GM20431 (cell line): ENCODE measurements at regions not wholly inside any gene's neighbourhood (a gene's known extent, or its start where the extent isn't known, plus 50 kb on each side); places are given as distances from the start of the nearest gene placed in this dataset.

Experiments used
- in situ Hi-C: fragments of 300-500 bp; cut with MseI, MboI; formaldehyde crosslinking; loops from one replicate; pipeline ENCODE4 v1.15.0; 2020; ENCODE audit warnings: low sequenced_read_pairs; ENCODE audit not compliant: unreplicated experiment

DNA sequence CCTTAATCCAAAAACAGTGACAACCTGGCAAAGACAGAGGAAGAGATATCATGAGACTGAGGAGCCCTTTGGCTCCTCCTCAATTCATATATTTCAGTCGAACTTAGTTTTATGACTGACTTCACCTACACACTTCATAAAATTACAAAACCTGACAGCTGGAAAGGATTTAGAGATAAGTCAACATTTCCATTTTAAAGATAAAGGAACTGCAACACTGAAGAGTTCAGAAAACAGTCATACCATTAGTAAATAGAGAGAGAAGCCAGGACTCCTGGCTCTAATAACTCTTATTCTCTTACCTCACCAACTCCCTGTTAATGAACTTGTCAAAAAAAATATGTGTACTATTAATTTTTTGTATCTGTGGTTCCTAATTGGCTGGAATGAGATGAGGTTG, 141.0 kb upstream of the COL1A2 start:
- in situ Hi-C loops = no loop called here

GRCh38 chr7:94258418-94259300, 136.0 kb upstream of the COL1A2 start:
- in situ Hi-C loops = no loop called here

DNA sequence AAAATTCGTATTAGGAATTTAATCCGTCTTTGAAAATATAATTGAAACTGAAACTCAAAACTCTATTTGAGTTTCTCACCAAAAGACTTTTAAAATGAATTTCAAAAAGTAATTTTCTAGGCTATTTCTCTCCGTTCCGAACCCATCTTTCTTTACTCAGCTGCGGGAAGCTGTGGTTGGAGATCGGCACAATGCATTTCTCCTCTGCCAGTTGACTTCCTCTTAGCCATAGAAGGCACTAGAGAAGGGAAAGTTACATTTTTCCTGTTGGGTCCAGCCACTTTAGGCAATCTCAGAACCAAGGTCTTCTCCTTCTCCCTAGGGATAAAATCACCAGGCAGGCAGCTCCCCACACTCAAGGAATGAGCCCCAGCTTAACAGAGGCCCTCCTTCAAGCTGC, 133.6 kb upstream of the COL1A2 start:
- in situ Hi-C loops = no loop called here

- in situ Hi-C loops = no loop called here
These were observed 129.9 kb upstream of the COL1A2 start for GRCh38 chr7:94264756-94265155.

- in situ Hi-C loops = no loop called here
These were observed 129.2 kb upstream of the COL1A2 start for GRCh38 chr7:94265456-94265855.

- in situ Hi-C loops = no loop called here
These were observed 128.5 kb upstream of the COL1A2 start for GRCh38 chr7:94266238-94266644.

GRCh38 chr7:94270772-94271171, 123.9 kb upstream of the COL1A2 start:
- in situ Hi-C loops = no loop called here

DNA sequence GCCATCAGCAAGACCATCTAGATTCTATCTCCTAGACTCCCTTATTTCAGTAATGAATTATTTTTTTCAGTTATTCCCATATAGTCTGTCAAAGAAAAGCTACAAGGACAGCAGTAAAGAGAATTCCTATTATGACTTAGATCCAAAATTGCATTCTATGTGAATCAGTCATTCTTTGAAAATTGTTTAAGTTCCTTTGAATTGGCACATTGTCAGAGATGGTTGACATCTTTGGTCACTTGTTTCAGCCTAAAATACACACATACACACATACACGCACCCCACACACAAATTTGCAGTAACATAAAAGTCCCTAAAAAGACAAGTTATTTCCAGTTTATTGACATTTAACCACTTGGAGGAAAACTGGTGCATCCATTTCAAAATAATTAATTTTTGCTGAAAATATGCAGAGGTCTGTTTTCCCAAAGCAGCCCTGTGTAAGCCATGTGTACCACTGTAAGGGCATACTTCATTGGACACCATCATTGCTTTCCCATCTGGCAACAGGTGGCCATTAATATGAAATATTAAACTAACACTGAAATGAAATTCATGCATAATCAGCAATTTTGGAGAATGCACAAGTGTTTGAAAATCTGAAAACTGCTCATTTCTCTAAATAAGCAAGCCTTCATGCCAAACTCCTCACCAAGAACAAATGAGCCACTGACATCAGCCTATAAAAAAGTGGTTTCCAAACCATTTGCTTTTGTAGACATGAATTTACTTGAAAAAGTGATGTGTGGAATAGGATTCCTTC, 121.7 kb upstream of the COL1A2 start:
- in situ Hi-C loops = no loop called here

DNA sequence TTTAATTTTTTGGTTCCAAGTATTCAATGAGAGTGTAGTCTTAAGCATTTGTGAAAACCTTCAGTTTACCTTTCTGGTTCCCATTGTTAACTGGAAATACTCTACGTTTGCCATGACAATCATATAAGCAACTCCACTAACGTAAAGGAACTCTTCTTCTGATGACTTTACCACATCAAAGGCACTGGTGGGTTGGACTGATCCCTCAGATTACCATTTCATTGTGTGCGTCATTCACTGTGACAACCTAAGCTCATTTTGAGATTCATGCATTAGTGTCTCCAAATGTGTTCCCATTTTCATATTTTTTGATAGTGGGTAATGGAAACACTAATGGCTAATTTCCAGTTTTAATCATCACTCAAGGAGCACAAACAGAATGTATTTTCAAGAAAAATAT, 119.9 kb upstream of the COL1A2 start:
- in situ Hi-C loops = no loop called here

DNA sequence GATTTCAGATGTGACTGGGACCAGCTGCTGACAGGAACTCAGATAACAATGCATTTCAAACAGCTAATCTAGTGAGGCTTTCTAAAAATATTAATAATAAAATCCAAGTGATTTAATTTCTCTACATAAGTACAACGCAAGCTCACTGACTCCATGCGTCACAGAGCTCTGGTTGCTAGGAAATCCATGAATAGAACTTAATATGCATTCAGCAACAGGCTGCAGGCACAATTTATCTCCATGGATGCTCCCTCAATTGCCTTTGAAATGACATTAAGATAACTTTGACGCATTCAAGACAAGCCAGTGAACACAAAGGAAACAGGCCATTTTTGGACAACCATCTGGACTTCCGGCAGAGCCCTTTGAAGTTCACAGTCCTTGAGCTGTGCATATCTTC, 118.7 kb upstream of the COL1A2 start:
- in situ Hi-C loops = no loop called here

DNA sequence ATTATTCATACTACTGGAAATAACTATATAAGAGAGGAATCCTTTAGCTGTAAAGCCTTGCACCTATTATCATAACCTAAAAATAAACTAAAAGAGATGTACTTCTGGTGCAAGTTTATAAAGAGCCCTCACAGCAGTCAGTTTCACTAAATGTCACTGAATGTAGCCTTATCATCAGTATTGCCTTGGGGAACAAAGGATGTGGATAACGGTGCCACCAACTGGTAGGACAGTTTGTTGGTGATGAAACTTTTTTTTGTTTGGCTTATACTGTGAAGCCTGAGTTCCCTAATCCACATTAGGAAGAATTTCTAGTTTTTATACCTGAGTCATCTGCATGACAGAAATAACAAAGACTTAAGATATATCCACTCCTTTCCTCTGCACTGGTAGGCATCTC, 117.9 kb upstream of the COL1A2 start:
- in situ Hi-C loops = no loop called here

- in situ Hi-C loops = no loop called here
These were observed 117.5 kb upstream of the COL1A2 start for GRCh38 chr7:94277236-94277635.

- in situ Hi-C loops = no loop called here
These were observed 113.8 kb upstream of the COL1A2 start for GRCh38 chr7:94280851-94281250.

DNA sequence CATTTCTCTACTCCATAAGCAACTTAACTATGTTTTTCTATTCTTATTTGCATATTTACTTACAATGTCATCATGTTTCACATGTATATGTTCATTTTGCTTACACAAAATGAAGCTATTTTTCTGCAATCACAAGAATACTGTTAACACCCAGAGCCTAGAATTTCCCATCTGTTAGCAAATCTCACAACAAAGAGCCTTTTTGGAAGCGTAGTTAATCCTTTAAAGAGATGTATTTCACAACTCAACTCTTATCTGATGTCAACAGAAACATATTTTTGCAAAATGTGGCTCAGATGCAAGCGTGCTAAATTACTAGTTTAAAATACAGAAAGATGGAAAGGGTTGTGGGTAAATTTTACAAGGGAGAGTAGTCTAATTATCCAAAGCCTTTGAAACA, 110.6 kb upstream of the COL1A2 start:
- in situ Hi-C loops = no loop called here

GRCh38 chr7:94286111-94286510, 108.6 kb upstream of the COL1A2 start:
- in situ Hi-C loops = no loop called here

GRCh38 chr7:94288096-94288495, 106.6 kb upstream of the COL1A2 start:
- in situ Hi-C loops = no loop called here

GRCh38 chr7:94289071-94289470, 105.6 kb upstream of the COL1A2 start:
- in situ Hi-C loops = no loop called here

GRCh38 chr7:94294471-94295131, 100.1 kb upstream of the COL1A2 start:
- in situ Hi-C loops = no loop called here

- in situ Hi-C loops = no loop called here
These were observed 98.8 kb upstream of the COL1A2 start for GRCh38 chr7:94295850-94296249.

DNA sequence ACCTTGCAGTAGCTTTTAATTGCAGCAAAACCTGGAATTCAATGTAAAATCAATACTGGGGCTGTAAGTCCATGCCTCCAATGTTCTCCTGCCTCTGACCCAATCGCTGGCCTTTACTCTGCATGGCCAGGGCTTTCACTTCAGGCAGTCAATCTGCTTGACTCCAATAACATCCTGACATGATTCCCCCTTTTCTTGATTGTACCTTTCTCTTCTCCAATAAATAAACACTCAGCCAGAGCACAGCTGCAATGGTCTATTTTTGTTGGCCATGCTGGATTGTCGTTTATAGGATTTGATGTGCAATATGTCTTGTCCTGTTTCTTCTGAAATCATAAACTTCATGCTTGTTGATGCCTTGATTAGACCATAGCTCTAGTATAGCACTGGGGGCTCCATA, 97.8 kb upstream of the COL1A2 start:
- in situ Hi-C loops = no loop called here

DNA sequence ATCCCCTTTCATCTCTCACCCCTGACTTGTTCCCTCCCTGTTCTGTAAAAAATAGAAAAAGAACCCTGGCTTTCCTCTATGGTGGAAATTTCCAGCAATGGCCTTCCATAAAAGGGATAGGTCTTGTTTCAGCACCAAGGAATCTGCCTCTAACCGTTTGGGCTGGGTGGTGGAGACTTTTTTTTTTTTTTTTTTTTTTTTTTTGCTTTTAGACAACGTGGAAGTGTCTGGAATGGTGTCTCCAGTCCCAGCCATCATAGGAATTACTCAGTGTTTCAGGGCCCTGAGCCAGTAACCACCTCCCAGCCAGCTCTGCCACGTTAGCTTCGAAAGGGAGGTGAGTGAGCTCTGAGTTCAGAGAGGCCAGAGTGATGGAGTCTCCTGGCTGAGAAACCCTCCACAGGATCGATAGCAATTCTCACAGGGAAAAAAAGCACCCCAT, 97.3 kb upstream of the COL1A2 start:
- in situ Hi-C loops = no loop called here
